Keratinocyte (primary cell): ENCODE measurements at regions not wholly inside any gene's neighbourhood (a gene's known extent, or its start where the extent isn't known, plus 50 kb on each side); places are given as distances from the start of the nearest gene placed in this dataset.

Source experiments
- DNase-seq: peaks from one replicate; pipeline ENCODE4 v3.0.0-alpha.2; 2011; ENCODE audit warnings: low read depth, missing footprints, low spot score
- FAIRE-seq: peaks from 2 replicates; lab custom pipeline; 2011; peaks lifted over from hg19 to GRCh38; lab: Jason Lieb, UNC
- H2AFZ ChIP-seq: 2 replicates; pipeline ENCODE4 v1.6.0; 2012; ENCODE audit warnings: low read length, control low read depth, inconsistent platforms; ENCODE audit not compliant: control insufficient read depth
- H3K27ac ChIP-seq: 2 replicates; pipeline ENCODE4 v1.5.1; 2011; ENCODE audit warnings: low read length; ENCODE audit not compliant: control insufficient read depth, insufficient read depth
- H3K27me3 ChIP-seq: 3 replicates; pipeline ENCODE4 v1.6.0; 2011; ENCODE audit warnings: low read length; ENCODE audit not compliant: control insufficient read depth, insufficient read depth; ENCODE audit errors: extremely low read depth
- H3K36me3 ChIP-seq, 2 experiments: 2 replicates in 1 of 2; 3 replicates in 1 of 2; pipeline ENCODE4 v1.5.1; 2011; ENCODE audit warnings: low read length in 2 of 2, mild to moderate bottlenecking in 1 of 2; ENCODE audit not compliant: control insufficient read depth in 2 of 2, insufficient read depth in 2 of 2; ENCODE audit errors: extremely low read depth in 1 of 2
- H3K4me1 ChIP-seq: 3 replicates; pipeline ENCODE4 v1.5.1; 2011; ENCODE audit warnings: low read length; ENCODE audit not compliant: control insufficient read depth, insufficient read depth; ENCODE audit errors: extremely low read depth
- H3K4me2 ChIP-seq: 3 replicates; pipeline ENCODE4 v1.6.0; 2011; ENCODE audit warnings: low read depth, low read length; ENCODE audit not compliant: control insufficient read depth, insufficient read depth; ENCODE audit errors: extremely low read depth
- H3K4me3 ChIP-seq, 3 experiments: fragments of 200-600 bp in 1 of 3; sonication (generic) in 1 of 3; 2 replicates in 2 of 3; 3 replicates in 1 of 3; pipeline ENCODE4 v1.5.1; 2011 to 2016; ENCODE audit warnings: low read length in 3 of 3, mild to moderate bottlenecking in 3 of 3, control low read depth in 2 of 3, inconsistent platforms in 1 of 3, low read depth in 1 of 3, mixed read lengths in 1 of 3, mixed run types in 1 of 3, moderate library complexity in 1 of 3; ENCODE audit not compliant: control insufficient read depth in 2 of 3, insufficient read depth in 2 of 3; ENCODE audit errors: extremely low read depth in 1 of 3
- H3K79me2 ChIP-seq: 2 replicates; pipeline ENCODE4 v1.6.0; 2012; ENCODE audit warnings: low read length; ENCODE audit not compliant: control insufficient read depth, insufficient read depth
- H3K9ac ChIP-seq: 3 replicates; pipeline ENCODE4 v1.6.0; 2011; ENCODE audit warnings: low read length; ENCODE audit not compliant: control insufficient read depth, insufficient read depth; ENCODE audit errors: extremely low read depth
- H3K9me1 ChIP-seq: 3 replicates; pipeline ENCODE4 v1.6.0; 2011; ENCODE audit warnings: low read length; ENCODE audit not compliant: control insufficient read depth, insufficient read depth; ENCODE audit errors: extremely low read depth
- H3K9me3 ChIP-seq: 2 replicates; pipeline ENCODE4 v1.5.1; 2012; ENCODE audit warnings: low read depth, low read length; ENCODE audit not compliant: control insufficient read depth
- H4K20me1 ChIP-seq: 3 replicates; pipeline ENCODE4 v1.6.0; 2011; ENCODE audit warnings: low read length; ENCODE audit not compliant: control insufficient read depth, insufficient read depth; ENCODE audit errors: extremely low read depth
- CTCF ChIP-seq, 3 experiments: IDR thresholded peaks in 1 of 3; conservative IDR thresholded peaks in 1 of 3; optimal IDR thresholded peaks in 1 of 3; 2 replicates in 2 of 3; 3 replicates in 1 of 3; pipeline versions ENCODE3 to v1.5.1; 2011; ENCODE audit warnings: low read length in 3 of 3, mild to moderate bottlenecking in 3 of 3, moderate library complexity in 2 of 3, control low read depth in 1 of 3, inconsistent platforms in 1 of 3; ENCODE audit not compliant: insufficient read depth in 2 of 3; ENCODE audit errors: extremely low read depth in 1 of 3
- EZH2 ChIP-seq: IDR thresholded peaks from one replicate; pipeline ENCODE4 v1.6.1; 2012; ENCODE audit warnings: inconsistent platforms, mild to moderate bottlenecking, low read length, moderate library complexity
- dilution Hi-C: fragments of 300-500 bp; cut with MboI; formaldehyde crosslinking; loops from one replicate; pipeline ENCODE4 v1.7.0; 2020; ENCODE audit warnings: low sequenced_read_pairs; ENCODE audit not compliant: extremely low pct_ligation_motif_present

GRCh38 chr4:180207921-180208320 is 2035.3 kb upstream of the TENM3 start:
- FAIRE-seq, result no peak
- Histone ChIP-seq H3K27me3 (no peaks in the 10 kb centered on the region), H2AFZ (no peak overlapping the region), H3K4me1 (no peaks in the 10 kb centered on the region), H4K20me1 (no peaks in the 10 kb centered on the region), H3K4me2 (no peak overlapping the region), H3K79me2 (no peaks in the 10 kb centered on the region), H3K9me3 (no peaks in the 10 kb centered on the region), H3K36me3 (no peaks in the 10 kb centered on the region), H3K9ac (no peak overlapping the region), H3K4me3 (no peak overlapping the region), H3K27ac (no peak overlapping the region), H3K9me1 (no peaks in the 10 kb centered on the region)
- DNase-seq, result no peak
- no peak for TF ChIP-seq CTCF (optimal IDR thresholded peaks at IDR 0.05 in 1 of 3, IDR thresholded peaks at IDR 0.05 in 1 of 3, conservative IDR thresholded peaks at IDR 0.05 in 1 of 3; ENCODE audit: extremely low read depth in 1 of 3, insufficient read depth in 2 of 3, low read length in 3 of 3)
- TF ChIP-seq EZH2, result no peak
- dilution Hi-C loops, result no loop called here

GRCh38 chr4:180217070-180217469 is 2026.1 kb upstream of the TENM3 start:
- Histone ChIP-seq H3K79me2 (no peaks in the 10 kb centered on the region), H3K27me3 (no peaks in the 10 kb centered on the region), H3K9ac (no peak overlapping the region), H2AFZ (no peak overlapping the region), H3K4me1 (no peaks in the 10 kb centered on the region), H3K4me3 (no peak overlapping the region), H4K20me1 (no peaks in the 10 kb centered on the region), H3K9me3 (no peaks in the 10 kb centered on the region), H3K27ac (no peak overlapping the region), H3K4me2 (no peak overlapping the region), H3K9me1 (no peaks in the 10 kb centered on the region), H3K36me3 (no peaks in the 10 kb centered on the region)
- FAIRE-seq (no peak), DNase-seq (no peak)
- dilution Hi-C loops, result no loop called here
- TF ChIP-seq EZH2 (no peak), CTCF (optimal IDR thresholded peaks at IDR 0.05 in 1 of 3, IDR thresholded peaks at IDR 0.05 in 1 of 3, conservative IDR thresholded peaks at IDR 0.05 in 1 of 3; ENCODE audit: extremely low read depth in 1 of 3, insufficient read depth in 2 of 3, low read length in 3 of 3) (no peak)
